ENCODE measurements at regions not wholly inside any gene's neighbourhood (a gene's known extent, or its start where the extent isn't known, plus 50 kb on each side); places are given as distances from the start of the nearest gene placed in this dataset.

- CTCF ChIA-PET = no interaction called here
- no peak for TF ChIP-seq CTCF (IDR thresholded peaks at IDR 0.05; ENCODE audit: insufficient read depth in 1 of 2, low read depth in 1 of 2, low read length in 1 of 2, severe bottlenecking in 1 of 2, unreplicated experiment in 1 of 2)
- no peaks in the 10 kb centered on the region for H3K9me3 ChIP-seq
- H3K27ac Mint-ChIP-seq (ENCODE audit: unreplicated experiment) = no peak overlapping the region
- peaks cover 8% of the 10 kb centered on the region for H3K27me3 Mint-ChIP-seq (ENCODE audit: insufficient read depth, unreplicated experiment)
- DNase-seq = no peak
- no peaks in the 10 kb centered on the region for H3K36me3 Mint-ChIP-seq (ENCODE audit: insufficient read depth, unreplicated experiment)
- BruUV-seq (replicated peaks) = no TSS peak
- H3K4me1 Mint-ChIP-seq (ENCODE audit: low read depth, unreplicated experiment) = no peaks in the 10 kb centered on the region
- no peak overlapping the region for H3K4me3 ChIP-seq (ENCODE audit: low read depth, low read length)
- H3K9me3 Mint-ChIP-seq (ENCODE audit: unreplicated experiment) = no peaks in the 10 kb centered on the region
- H3K27me3 ChIP-seq (replicated peaks; ENCODE audit: control insufficient read depth, insufficient read depth, low read length) = no peaks in the 10 kb centered on the region; the same call in 1 of the 2 replicates
- no peaks in the 10 kb centered on the region for H3K36me3 ChIP-seq (ENCODE audit: control insufficient read depth, insufficient read depth, low read length)
- intact Hi-C loops (cut with micrococcal nuclease; ENCODE audit: unreplicated experiment) = no loop called here
- POLR2A ChIA-PET = no interaction called here
- no peaks in the 10 kb centered on the region for H3K4me1 ChIP-seq
- no peak overlapping the region for H3K4me3 Mint-ChIP-seq (ENCODE audit: unreplicated experiment)
Measured at GRCh38 chr10:4586776-4587175, 239.2 kb upstream of the AKR1E2 start.

DNA sequence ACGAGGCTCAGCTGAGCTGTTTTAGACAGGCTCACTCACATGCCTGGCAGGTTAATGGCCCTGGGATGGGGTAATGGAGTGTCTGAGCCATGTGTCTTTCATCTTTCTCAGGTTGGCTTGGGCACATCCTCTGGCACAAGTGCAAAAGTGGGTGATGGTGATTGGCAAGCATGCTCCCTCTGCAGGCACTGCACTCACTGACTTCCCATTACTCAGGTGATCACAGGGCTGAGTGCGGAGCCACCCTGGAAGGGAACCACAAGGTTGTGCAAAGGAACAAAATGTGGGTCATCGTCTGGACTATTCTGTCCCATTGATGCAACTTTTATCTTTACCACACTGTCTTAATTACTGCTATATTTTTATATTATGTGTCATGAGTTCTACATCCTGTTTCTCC, 244.1 kb upstream of the AKR1E2 start:
- no TSS peak for BruUV-seq (replicated peaks)
- no peak for DNase-seq
- intact Hi-C loops (cut with micrococcal nuclease; ENCODE audit: unreplicated experiment) = no loop called here
- H3K4me1 Mint-ChIP-seq (ENCODE audit: low read depth, unreplicated experiment) = no peaks in the 10 kb centered on the region
- Histone ChIP-seq H3K9me3 (no peaks in the 10 kb centered on the region), H3K27me3 (replicated peaks; ENCODE audit: control insufficient read depth, insufficient read depth, low read length) (no peaks in the 10 kb centered on the region), H3K4me3 (ENCODE audit: low read depth, low read length) (no peak overlapping the region), H3K36me3 (ENCODE audit: control insufficient read depth, insufficient read depth, low read length) (no peaks in the 10 kb centered on the region), H3K4me1 (no peaks in the 10 kb centered on the region)
- H3K9me3 Mint-ChIP-seq (ENCODE audit: unreplicated experiment) = no peaks in the 10 kb centered on the region
- TF ChIP-seq CTCF (IDR thresholded peaks at IDR 0.05; ENCODE audit: insufficient read depth in 1 of 2, low read depth in 1 of 2, low read length in 1 of 2, severe bottlenecking in 1 of 2, unreplicated experiment in 1 of 2) = no peak
- CTCF ChIA-PET = no interaction called here
- POLR2A ChIA-PET = no interaction called here
- no peak overlapping the region for H3K4me3 Mint-ChIP-seq (ENCODE audit: unreplicated experiment)
- H3K27me3 Mint-ChIP-seq (ENCODE audit: insufficient read depth, unreplicated experiment) = peaks cover 10% of the 10 kb centered on the region
- H3K27ac Mint-ChIP-seq (ENCODE audit: unreplicated experiment) = no peak overlapping the region
- no peaks in the 10 kb centered on the region for H3K36me3 Mint-ChIP-seq (ENCODE audit: insufficient read depth, unreplicated experiment)

DNA sequence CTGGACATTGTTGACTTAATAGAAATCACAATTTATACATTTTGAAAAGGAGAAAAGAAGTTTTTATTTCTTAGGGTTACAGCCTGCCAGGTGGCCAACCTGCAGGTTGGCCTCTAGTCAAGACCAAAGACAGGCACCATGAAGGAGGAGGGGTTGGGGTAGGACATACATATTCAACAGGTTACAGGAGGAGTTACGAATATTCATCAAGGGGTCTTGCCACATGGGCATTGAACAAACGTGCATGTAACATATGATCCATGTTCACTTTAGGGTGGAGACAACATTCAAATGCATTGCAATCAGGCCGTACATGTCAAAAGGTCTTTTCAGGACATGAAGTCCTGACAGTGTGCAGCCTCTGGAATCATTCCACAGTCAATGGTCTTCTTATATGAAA, 246.2 kb upstream of the AKR1E2 start:
- Histone ChIP-seq H3K9me3 (no peaks in the 10 kb centered on the region), H3K27me3 (replicated peaks; ENCODE audit: control insufficient read depth, insufficient read depth, low read length) (no peaks in the 10 kb centered on the region), H3K4me3 (ENCODE audit: low read depth, low read length) (no peak overlapping the region), H3K36me3 (ENCODE audit: control insufficient read depth, insufficient read depth, low read length) (no peaks in the 10 kb centered on the region), H3K4me1 (no peaks in the 10 kb centered on the region)
- H3K4me3 Mint-ChIP-seq (ENCODE audit: unreplicated experiment) = no peak overlapping the region
- no peaks in the 10 kb centered on the region for H3K36me3 Mint-ChIP-seq (ENCODE audit: insufficient read depth, unreplicated experiment)
- ChIA-PET CTCF (interaction anchor here (0.5 kb wide), 1 partner anchor 235 kb away, joined by 3 read pairs; no protein-coding TSS in a partner anchor), POLR2A (no interaction called here)
- no peak overlapping the region for H3K27ac Mint-ChIP-seq (ENCODE audit: unreplicated experiment)
- no peak for TF ChIP-seq CTCF (IDR thresholded peaks at IDR 0.05; ENCODE audit: insufficient read depth in 1 of 2, low read depth in 1 of 2, low read length in 1 of 2, severe bottlenecking in 1 of 2, unreplicated experiment in 1 of 2)
- no peaks in the 10 kb centered on the region for H3K9me3 Mint-ChIP-seq (ENCODE audit: unreplicated experiment)
- BruUV-seq (replicated peaks) = no TSS peak
- no peak for DNase-seq
- peaks cover 13% of the 10 kb centered on the region for H3K27me3 Mint-ChIP-seq (ENCODE audit: insufficient read depth, unreplicated experiment)
- H3K4me1 Mint-ChIP-seq (ENCODE audit: low read depth, unreplicated experiment) = no peaks in the 10 kb centered on the region
- intact Hi-C loops (cut with micrococcal nuclease; ENCODE audit: unreplicated experiment) = no loop called here
